ENCODE measurements at regions not wholly inside any gene's neighbourhood (a gene's known extent, or its start where the extent isn't known, plus 50 kb on each side); places are given as distances from the start of the nearest gene placed in this dataset.
A peak's percentile ranks its signal among the peaks of the same experiment; 100 is the strongest.
"Not testable (repeated sequence)": the region's sequence is repeated elsewhere in the genome, so short reads cannot be mapped to it uniquely, and the experiment has no call there.

GRCh38 chr3:51588724-51589123 is 50.2 kb downstream of the RAD54L2 start:
- DNase-seq (ENCODE audit: low spot score): no peak

GRCh38 chr3:51591231-51591630 is 52.7 kb downstream of the RAD54L2 start:
- DNase-seq (ENCODE audit: low spot score): no peak

GRCh38 chr3:51593697-51594096 is 55.2 kb downstream of the RAD54L2 start:
- DNase-seq (ENCODE audit: low spot score): no peak

- not testable (repeated sequence) for DNase-seq (ENCODE audit: low spot score)
These were observed 61.1 kb downstream of the RAD54L2 start for GRCh38 chr3:51599638-51600037.

- no peak for DNase-seq (ENCODE audit: low spot score)
These were observed 65.7 kb downstream of the RAD54L2 start for GRCh38 chr3:51604212-51604611.

GRCh38 chr3:51605938-51606337 is 65.1 kb upstream of the TEX264 start:
- DNase-seq (ENCODE audit: low spot score): no peak

- DNase-seq (ENCODE audit: low spot score): not testable (repeated sequence)
These were observed 64.2 kb upstream of the TEX264 start for GRCh38 chr3:51606871-51607270.

GRCh38 chr3:51607591-51608325 is 63.3 kb upstream of the TEX264 start:
- not testable (repeated sequence) for DNase-seq (ENCODE audit: low spot score)

- DNase-seq (ENCODE audit: low spot score): no peak
These were observed 60.3 kb upstream of the TEX264 start for GRCh38 chr3:51610708-51611107.

- DNase-seq (ENCODE audit: low spot score): no peak
These were observed 53.5 kb upstream of the TEX264 start for GRCh38 chr3:51617597-51617996.

- not testable (repeated sequence) for DNase-seq (ENCODE audit: low spot score)
These were observed 53.0 kb upstream of the TEX264 start for GRCh38 chr3:51618038-51618437.

GRCh38 chr3:51618496-51618895 is 52.6 kb upstream of the TEX264 start:
- DNase-seq (ENCODE audit: low spot score): no peak

GRCh38 chr3:51619983-51620382 is 51.1 kb upstream of the TEX264 start:
- DNase-seq (ENCODE audit: low spot score): no peak

- peak; percentile 21 for DNase-seq (ENCODE audit: low spot score)
These were observed 50.5 kb upstream of the TEX264 start for GRCh38 chr3:51620543-51620942.

GRCh38 chr3:51621091-51621892 is 49.8 kb upstream of the TEX264 start:
- DNase-seq (ENCODE audit: low spot score): no peak
